HG03108 (cell line): ENCODE measurements at regions not wholly inside any gene's neighbourhood (a gene's known extent, or its start where the extent isn't known, plus 50 kb on each side); places are given as distances from the start of the nearest gene placed in this dataset.

Source experiments
- ATAC-seq: cut with Tn5 transposase; IDR thresholded peaks from one replicate; pipeline ENCODE4 v1.9.1; 2021; ENCODE audit warnings: moderate library complexity; ENCODE audit not compliant: unreplicated experiment

- ATAC-seq, result no peak
These were observed 159.1 kb downstream of the LRRC70 start for GRCh38 chr5:62737766-62738165.

GRCh38 chr5:62732677-62733121, 154.1 kb downstream of the LRRC70 start:
- no peak for ATAC-seq

- no peak for ATAC-seq
These were observed 152.4 kb downstream of the LRRC70 start for GRCh38 chr5:62731022-62731421.

- no peak for ATAC-seq
These were observed 151.1 kb downstream of the LRRC70 start for GRCh38 chr5:62729675-62730074.

- no peak for ATAC-seq
These were observed 149.2 kb downstream of the LRRC70 start for GRCh38 chr5:62727861-62728260.

- no peak for ATAC-seq
These were observed 148.6 kb downstream of the LRRC70 start for GRCh38 chr5:62727184-62727583.

GRCh38 chr5:62722360-62722759, 143.7 kb downstream of the LRRC70 start:
- ATAC-seq, result no peak

- ATAC-seq, result peak; percentile 92
These were observed 141.4 kb downstream of the LRRC70 start for GRCh38 chr5:62720031-62720441.

GRCh38 chr5:62719061-62719720, 140.6 kb downstream of the LRRC70 start:
- no peak for ATAC-seq

GRCh38 chr5:62718324-62718723, 139.7 kb downstream of the LRRC70 start:
- ATAC-seq, result no peak

GRCh38 chr5:62717301-62717933, 138.8 kb downstream of the LRRC70 start:
- ATAC-seq, result no peak

GRCh38 chr5:62714296-62714695, 135.7 kb downstream of the LRRC70 start:
- ATAC-seq, result no peak

- no peak for ATAC-seq
These were observed 130.1 kb downstream of the LRRC70 start for GRCh38 chr5:62708481-62709325.

GRCh38 chr5:62707563-62707962, 128.9 kb downstream of the LRRC70 start:
- ATAC-seq, result no peak

GRCh38 chr5:62707131-62707530, 128.5 kb downstream of the LRRC70 start:
- no peak for ATAC-seq

- no peak for ATAC-seq
These were observed 126.4 kb downstream of the LRRC70 start for GRCh38 chr5:62705022-62705421.

- ATAC-seq, result no peak
These were observed 123.5 kb downstream of the LRRC70 start for GRCh38 chr5:62702126-62702525.

- ATAC-seq, result no peak
These were observed 122.4 kb downstream of the LRRC70 start for GRCh38 chr5:62701036-62701435.

GRCh38 chr5:62698756-62699155, 120.1 kb downstream of the LRRC70 start:
- no peak for ATAC-seq

GRCh38 chr5:62695274-62695673, 116.7 kb downstream of the LRRC70 start:
- ATAC-seq, result no peak

GRCh38 chr5:62692946-62693713, 114.5 kb downstream of the LRRC70 start:
- ATAC-seq, result no peak
